ENCODE measurements at regions not wholly inside any gene's neighbourhood (a gene's known extent, or its start where the extent isn't known, plus 50 kb on each side); places are given as distances from the start of the nearest gene placed in this dataset.

DNA sequence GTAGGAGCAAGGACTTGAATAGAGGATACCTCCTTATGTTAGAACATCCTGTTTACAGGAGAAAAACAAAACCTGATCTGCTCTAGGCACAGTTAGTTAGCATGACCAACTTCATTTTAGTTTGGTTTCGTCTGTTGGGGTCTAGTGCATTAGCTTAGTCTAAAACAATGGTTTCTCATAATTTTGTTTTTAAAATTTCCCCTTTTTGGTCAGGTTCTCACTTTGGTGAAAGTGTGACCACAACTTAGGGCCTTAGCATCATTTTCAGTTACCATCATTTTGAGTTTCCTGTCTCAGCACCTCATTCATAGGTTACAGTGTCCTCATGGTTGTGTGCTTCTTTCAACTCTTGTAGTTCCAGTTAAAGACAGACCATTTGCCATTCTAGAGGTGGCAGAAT, 1277.0 kb upstream of the SLC39A10 start:
- TF ChIP-seq, protein P1, sequence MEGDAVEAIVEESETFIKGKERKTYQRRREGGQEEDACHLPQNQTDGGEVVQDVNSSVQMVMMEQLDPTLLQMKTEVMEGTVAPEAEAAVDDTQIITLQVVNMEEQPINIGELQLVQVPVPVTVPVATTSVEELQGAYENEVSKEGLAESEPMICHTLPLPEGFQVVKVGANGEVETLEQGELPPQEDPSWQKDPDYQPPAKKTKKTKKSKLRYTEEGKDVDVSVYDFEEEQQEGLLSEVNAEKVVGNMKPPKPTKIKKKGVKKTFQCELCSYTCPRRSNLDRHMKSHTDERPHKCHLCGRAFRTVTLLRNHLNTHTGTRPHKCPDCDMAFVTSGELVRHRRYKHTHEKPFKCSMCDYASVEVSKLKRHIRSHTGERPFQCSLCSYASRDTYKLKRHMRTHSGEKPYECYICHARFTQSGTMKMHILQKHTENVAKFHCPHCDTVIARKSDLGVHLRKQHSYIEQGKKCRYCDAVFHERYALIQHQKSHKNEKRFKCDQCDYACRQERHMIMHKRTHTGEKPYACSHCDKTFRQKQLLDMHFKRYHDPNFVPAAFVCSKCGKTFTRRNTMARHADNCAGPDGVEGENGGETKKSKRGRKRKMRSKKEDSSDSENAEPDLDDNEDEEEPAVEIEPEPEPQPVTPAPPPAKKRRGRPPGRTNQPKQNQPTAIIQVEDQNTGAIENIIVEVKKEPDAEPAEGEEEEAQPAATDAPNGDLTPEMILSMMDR (IDR thresholded peaks at IDR 0.05), result no peak
- no peak for TF ChIP-seq POLR2A (IDR thresholded peaks at IDR 0.05)

All from lower leg skin (tissue), 3 donors.